GM18867 (cell line): ENCODE measurements at regions not wholly inside any gene's neighbourhood (a gene's known extent, or its start where the extent isn't known, plus 50 kb on each side); places are given as distances from the start of the nearest gene placed in this dataset.
"Not testable (repeated sequence)": the region's sequence is repeated elsewhere in the genome, so short reads cannot be mapped to it uniquely, and the experiment has no call there.

Experiments
- ATAC-seq: cut with Tn5 transposase; IDR thresholded peaks from one replicate; pipeline ENCODE4 v1.9.1; 2021; ENCODE audit warnings: mild to moderate bottlenecking, moderate library complexity; ENCODE audit not compliant: unreplicated experiment

GRCh38 chr10:21406595-21407193 lies 118.8 kb downstream of the SKIDA1 start:
- peak; percentile 80 for ATAC-seq

- ATAC-seq: no peak
Measured at GRCh38 chr10:21405981-21406380, 119.5 kb downstream of the SKIDA1 start.

- ATAC-seq: no peak
Measured at GRCh38 chr10:21403256-21404015, 122.0 kb downstream of the SKIDA1 start.

- ATAC-seq: no peak
Measured at GRCh38 chr10:21402606-21403083, 122.8 kb downstream of the SKIDA1 start.

GRCh38 chr10:21401196-21401595 lies 124.3 kb downstream of the SKIDA1 start:
- no peak for ATAC-seq

GRCh38 chr10:21399392-21400035 lies 126.0 kb downstream of the SKIDA1 start:
- no peak for ATAC-seq

GRCh38 chr10:21398563-21399231 lies 126.8 kb downstream of the SKIDA1 start:
- no peak for ATAC-seq

GRCh38 chr10:21396889-21397288 lies 128.6 kb downstream of the SKIDA1 start:
- no peak for ATAC-seq

- ATAC-seq: no peak
Measured at GRCh38 chr10:21393931-21394330, 131.6 kb downstream of the SKIDA1 start.

- ATAC-seq: no peak
Measured at GRCh38 chr10:21388589-21388988, 136.9 kb downstream of the SKIDA1 start.

GRCh38 chr10:21387868-21388267 lies 137.6 kb downstream of the SKIDA1 start:
- no peak for ATAC-seq

GRCh38 chr10:21385996-21386585 lies 139.4 kb downstream of the SKIDA1 start:
- ATAC-seq: no peak

- no peak for ATAC-seq
Measured at GRCh38 chr10:21385536-21385935, 139.9 kb downstream of the SKIDA1 start.

- no peak for ATAC-seq
Measured at GRCh38 chr10:21379143-21379542, 146.3 kb downstream of the SKIDA1 start.

GRCh38 chr10:21375274-21375673 lies 150.2 kb downstream of the SKIDA1 start:
- ATAC-seq: not testable (repeated sequence)

- ATAC-seq: not testable (repeated sequence)
Measured at GRCh38 chr10:21373881-21374280, 151.6 kb downstream of the SKIDA1 start.

- peak; percentile 86 for ATAC-seq
Measured at GRCh38 chr10:21372651-21373410, 152.7 kb downstream of the SKIDA1 start.

- no peak for ATAC-seq
Measured at GRCh38 chr10:21369697-21370096, 155.8 kb downstream of the SKIDA1 start.

GRCh38 chr10:21368728-21369425 lies 156.6 kb downstream of the SKIDA1 start:
- no peak for ATAC-seq
